Activated T-cell treated with anti-CD3 and anti-CD28 coated beads, Interleukin-2, amount 50 U/mL, for 4 hours (primary cell): ENCODE measurements at regions not wholly inside any gene's neighbourhood (a gene's known extent, or its start where the extent isn't known, plus 50 kb on each side); places are given as distances from the start of the nearest gene placed in this dataset.

Experiments used
- ATAC-seq, 2 donors: fragments of 200-7000 bp; cut with Tn5 transposase; one replicate each; pipeline ENCODE4 v1.10.0; 2021
- DNase-seq: peaks from one replicate; pipeline ENCODE4 v3.0.0-alpha.2; 2020
- H3K27me3 Mint-ChIP-seq: one replicate; pipeline ENCODE4 v1.8.0; 2021; ENCODE audit warnings: low read depth, mixed read lengths
- H3K36me3 Mint-ChIP-seq: one replicate; pipeline ENCODE4 v1.8.0; 2022; ENCODE audit warnings: mixed read lengths; ENCODE audit not compliant: insufficient read depth
- H3K4me1 Mint-ChIP-seq: one replicate; pipeline ENCODE4 v1.8.0; 2021; ENCODE audit warnings: low read depth, mixed read lengths
- H3K4me3 Mint-ChIP-seq: one replicate; pipeline ENCODE4 v1.8.0; 2021; ENCODE audit warnings: mild to moderate bottlenecking, moderate library complexity, mixed read lengths
- H3K9me3 Mint-ChIP-seq: one replicate; pipeline ENCODE4 v1.8.0; 2021; ENCODE audit warnings: mixed read lengths

GRCh38 chr19:28523619-28524018, 689.3 kb downstream of the UQCRFS1 start:
- no peaks in the 10 kb centered on the region for H3K36me3 Mint-ChIP-seq
- DNase-seq (no peak), ATAC-seq (no peak)
- H3K4me3 Mint-ChIP-seq = no peak overlapping the region
- H3K27me3 Mint-ChIP-seq = no peaks in the 10 kb centered on the region
- no peaks in the 10 kb centered on the region for H3K4me1 Mint-ChIP-seq
- H3K9me3 Mint-ChIP-seq = peaks cover 3% of the 10 kb centered on the region

- ATAC-seq (no peak), DNase-seq (no peak)
- peaks cover 3% of the 10 kb centered on the region for H3K9me3 Mint-ChIP-seq
- no peak overlapping the region for H3K4me3 Mint-ChIP-seq
- H3K36me3 Mint-ChIP-seq = no peaks in the 10 kb centered on the region
- H3K27me3 Mint-ChIP-seq = no peaks in the 10 kb centered on the region
- H3K4me1 Mint-ChIP-seq = no peaks in the 10 kb centered on the region
These were observed 690.4 kb downstream of the UQCRFS1 start for GRCh38 chr19:28522545-28522922.

- H3K4me3 Mint-ChIP-seq = no peak overlapping the region
- DNase-seq (no peak), ATAC-seq (no peak)
These were observed 691.1 kb downstream of the UQCRFS1 start for GRCh38 chr19:28521614-28522544.

GRCh38 chr19:28520998-28521568, 691.9 kb downstream of the UQCRFS1 start:
- H3K36me3 Mint-ChIP-seq = no peaks in the 10 kb centered on the region
- no peak overlapping the region for H3K4me3 Mint-ChIP-seq
- no peaks in the 10 kb centered on the region for H3K4me1 Mint-ChIP-seq
- H3K9me3 Mint-ChIP-seq = peaks cover 3% of the 10 kb centered on the region
- no peak for ATAC-seq
- DNase-seq = no peak
- H3K27me3 Mint-ChIP-seq = no peaks in the 10 kb centered on the region

More at GRCh38 chr19:28521614-28522544, 691.1 kb downstream of the UQCRFS1 start:
- H3K36me3 Mint-ChIP-seq = no peaks in the 10 kb centered on the region
- no peaks in the 10 kb centered on the region for H3K4me1 Mint-ChIP-seq
- no peaks in the 10 kb centered on the region for H3K27me3 Mint-ChIP-seq
- peaks cover 3% of the 10 kb centered on the region for H3K9me3 Mint-ChIP-seq

DNA sequence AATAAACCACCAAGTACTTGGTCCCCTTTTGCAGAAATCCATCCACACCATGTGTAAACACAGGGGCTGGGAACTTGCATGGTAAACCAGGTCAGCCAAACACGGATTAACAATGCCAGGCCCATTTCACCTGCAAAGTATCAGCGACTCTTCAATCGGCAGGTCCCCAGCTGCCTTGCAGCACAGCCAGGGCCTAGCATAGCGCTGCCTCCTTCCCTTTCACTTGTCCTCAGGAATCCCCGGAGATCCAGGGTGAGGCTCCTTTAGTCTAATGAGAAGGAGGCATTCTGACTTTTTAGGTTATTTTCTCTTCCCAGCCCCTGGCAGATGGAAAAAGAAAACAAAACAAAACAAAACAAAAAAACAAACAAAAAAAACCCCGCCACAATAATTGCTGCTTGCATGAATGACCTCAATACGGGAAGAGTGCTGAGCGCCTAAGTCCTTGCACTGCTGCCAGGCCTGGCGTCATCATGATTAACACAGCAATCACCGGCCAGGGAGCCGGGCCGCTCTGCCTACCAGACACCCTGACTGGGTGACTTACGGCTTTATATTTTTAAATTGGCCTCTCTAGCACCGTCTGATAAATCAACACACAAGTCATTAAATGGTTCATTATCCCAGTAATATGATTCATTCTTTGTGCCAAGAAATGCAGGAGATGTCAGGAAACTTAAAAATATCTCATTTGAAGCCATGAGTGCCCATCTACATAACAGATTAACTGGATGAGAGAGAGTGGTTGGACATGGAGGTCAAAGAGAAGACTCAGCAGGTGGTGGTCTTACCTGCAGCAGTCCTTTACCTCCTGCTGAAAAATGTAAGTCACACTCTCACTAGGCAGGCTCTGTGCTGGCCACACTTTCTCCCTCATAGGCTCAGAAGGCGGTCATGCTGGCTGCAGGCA, 692.7 kb downstream of the UQCRFS1 start:
- H3K27me3 Mint-ChIP-seq = no peaks in the 10 kb centered on the region
- H3K4me1 Mint-ChIP-seq = no peaks in the 10 kb centered on the region
- ATAC-seq = no peak
- H3K4me3 Mint-ChIP-seq = no peak overlapping the region
- no peaks in the 10 kb centered on the region for H3K36me3 Mint-ChIP-seq
- no peak for DNase-seq
- H3K9me3 Mint-ChIP-seq = peaks cover 3% of the 10 kb centered on the region

DNA sequence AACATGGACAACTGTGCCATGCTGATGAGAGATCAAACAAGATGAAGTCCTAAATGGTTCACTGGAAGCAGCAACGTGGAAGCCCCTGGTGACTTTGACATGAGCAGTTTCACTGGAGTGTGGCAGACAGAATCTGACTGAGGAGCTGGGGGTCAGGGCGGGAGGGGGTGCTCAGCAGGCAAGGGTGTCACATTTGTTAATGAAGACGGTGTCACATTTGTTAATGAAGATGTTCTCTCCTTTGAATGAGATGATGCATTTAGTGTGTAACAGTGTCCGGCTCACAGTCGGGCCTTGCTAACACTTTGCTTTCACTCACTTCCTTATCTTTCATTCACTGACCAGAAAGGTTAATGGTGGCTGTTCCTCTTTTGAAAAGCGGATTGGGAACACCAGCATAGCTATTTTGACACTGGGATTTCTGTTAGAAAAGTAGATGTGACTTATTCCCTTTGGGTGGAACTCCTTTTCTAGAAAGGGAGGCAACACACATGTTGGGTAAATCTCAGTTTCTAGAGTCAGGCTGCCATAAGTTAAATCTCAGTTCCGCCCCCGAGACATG, 693.7 kb downstream of the UQCRFS1 start:
- H3K36me3 Mint-ChIP-seq = no peaks in the 10 kb centered on the region
- DNase-seq (no peak), ATAC-seq (no peak)
- H3K4me3 Mint-ChIP-seq = no peak overlapping the region
- no peaks in the 10 kb centered on the region for H3K4me1 Mint-ChIP-seq
- peaks cover 3% of the 10 kb centered on the region for H3K9me3 Mint-ChIP-seq
- no peaks in the 10 kb centered on the region for H3K27me3 Mint-ChIP-seq

GRCh38 chr19:28516415-28516872, 696.5 kb downstream of the UQCRFS1 start:
- ATAC-seq = no peak
- Mint-ChIP-seq H3K4me3 (no peak overlapping the region), H3K36me3 (no peaks in the 10 kb centered on the region), H3K4me1 (no peaks in the 10 kb centered on the region), H3K9me3 (peaks cover 3% of the 10 kb centered on the region), H3K27me3 (no peaks in the 10 kb centered on the region)
- no peak for DNase-seq

- Mint-ChIP-seq H3K27me3 (no peaks in the 10 kb centered on the region), H3K4me1 (no peaks in the 10 kb centered on the region), H3K36me3 (no peaks in the 10 kb centered on the region), H3K9me3 (no peaks in the 10 kb centered on the region), H3K4me3 (no peak overlapping the region)
- no peak for DNase-seq
- no peak for ATAC-seq
These were observed 698.8 kb downstream of the UQCRFS1 start for GRCh38 chr19:28514166-28514565.

DNA sequence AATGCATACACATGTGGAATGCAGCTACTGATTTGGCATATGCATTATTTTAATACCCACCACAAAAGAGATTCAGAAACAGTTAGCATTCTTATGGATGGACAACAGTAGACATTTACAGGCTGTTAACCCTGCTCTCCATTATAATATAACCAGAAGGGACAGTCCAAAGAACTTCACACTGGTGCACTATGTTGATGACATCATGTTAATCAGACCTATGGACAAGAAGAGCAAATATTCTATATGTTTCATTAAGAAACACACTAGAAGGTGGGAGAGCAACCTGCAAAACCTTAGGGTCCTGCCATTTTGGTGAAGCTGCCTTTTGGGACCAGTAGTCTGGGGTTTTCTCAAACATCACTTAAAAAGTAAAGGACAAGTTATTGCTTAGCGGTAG, 701.3 kb downstream of the UQCRFS1 start:
- DNase-seq (no peak), ATAC-seq (no peak)
- no peaks in the 10 kb centered on the region for H3K9me3 Mint-ChIP-seq
- H3K4me1 Mint-ChIP-seq = no peaks in the 10 kb centered on the region
- no peak overlapping the region for H3K4me3 Mint-ChIP-seq
- H3K27me3 Mint-ChIP-seq = peaks cover 3% of the 10 kb centered on the region
- no peaks in the 10 kb centered on the region for H3K36me3 Mint-ChIP-seq

- no peak for DNase-seq
These were observed 703.7 kb downstream of the UQCRFS1 start for GRCh38 chr19:28509079-28509895.

GRCh38 chr19:28508666-28509065, 704.3 kb downstream of the UQCRFS1 start:
- no peak for DNase-seq
- H3K36me3 Mint-ChIP-seq = no peaks in the 10 kb centered on the region
- peaks cover 3% of the 10 kb centered on the region for H3K27me3 Mint-ChIP-seq
- no peaks in the 10 kb centered on the region for H3K4me1 Mint-ChIP-seq
- no peak for ATAC-seq
- H3K4me3 Mint-ChIP-seq = no peak overlapping the region
- no peaks in the 10 kb centered on the region for H3K9me3 Mint-ChIP-seq

More at GRCh38 chr19:28509079-28509895, 703.7 kb downstream of the UQCRFS1 start:
- Mint-ChIP-seq H3K4me3 (no peak overlapping the region), H3K27me3 (peaks cover 3% of the 10 kb centered on the region), H3K36me3 (no peaks in the 10 kb centered on the region), H3K9me3 (no peaks in the 10 kb centered on the region), H3K4me1 (no peaks in the 10 kb centered on the region)
- ATAC-seq = no peak

DNA sequence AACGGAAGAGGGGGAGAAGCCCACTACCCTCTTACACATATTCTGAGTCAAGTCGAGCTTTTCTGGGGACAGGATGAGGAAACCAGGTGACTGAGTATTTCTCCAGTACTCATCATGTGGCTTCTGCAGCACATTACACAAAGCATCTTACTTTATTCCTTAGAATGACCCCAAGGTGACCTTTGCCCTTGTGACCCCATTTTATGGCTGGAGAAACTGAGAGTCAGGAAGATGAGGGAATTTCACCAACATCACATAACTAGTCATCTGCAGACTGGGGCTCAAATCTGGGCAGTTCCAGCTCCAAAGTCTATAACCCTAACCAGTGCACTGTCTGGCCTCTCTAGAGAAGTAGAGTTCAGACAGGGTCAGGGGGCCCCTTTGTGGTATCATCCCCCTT, 707.0 kb downstream of the UQCRFS1 start:
- no peak for DNase-seq
- ATAC-seq = no peak
- no peaks in the 10 kb centered on the region for H3K9me3 Mint-ChIP-seq
- peaks cover 9% of the 10 kb centered on the region for H3K4me1 Mint-ChIP-seq
- no peaks in the 10 kb centered on the region for H3K36me3 Mint-ChIP-seq
- H3K27me3 Mint-ChIP-seq = peaks cover 3% of the 10 kb centered on the region
- H3K4me3 Mint-ChIP-seq = no peak overlapping the region

DNA sequence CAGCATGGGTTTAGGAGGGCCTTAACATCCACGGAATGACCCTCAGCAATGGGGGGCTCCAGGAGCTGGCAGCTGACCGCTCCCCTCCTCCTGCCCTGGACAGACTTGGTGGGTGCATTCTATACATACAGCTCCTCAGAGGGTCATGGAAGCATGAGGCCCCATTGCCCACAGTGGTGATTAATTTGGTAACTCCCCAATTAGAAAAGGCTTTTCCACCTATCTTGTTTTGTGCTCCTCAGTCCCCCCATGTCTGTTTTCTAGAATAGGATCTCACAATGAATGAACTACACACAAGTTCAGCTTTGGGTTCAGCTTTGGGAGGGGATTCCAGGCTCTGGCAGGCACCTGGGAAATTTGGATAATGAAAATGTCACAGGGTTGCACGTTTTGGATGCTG, 707.8 kb downstream of the UQCRFS1 start:
- Mint-ChIP-seq H3K9me3 (no peaks in the 10 kb centered on the region), H3K36me3 (no peaks in the 10 kb centered on the region), H3K4me1 (peaks cover 11% of the 10 kb centered on the region), H3K4me3 (no peak overlapping the region), H3K27me3 (peaks cover 6% of the 10 kb centered on the region)
- ATAC-seq (no peak), DNase-seq (no peak)
